GM19395 (cell line): ENCODE measurements at regions not wholly inside any gene's neighbourhood (a gene's known extent, or its start where the extent isn't known, plus 50 kb on each side); places are given as distances from the start of the nearest gene placed in this dataset.
"Not testable (repeated sequence)": the region's sequence is repeated elsewhere in the genome, so short reads cannot be mapped to it uniquely, and the experiment has no call there.

Experiments used
- ATAC-seq: cut with Tn5 transposase; IDR thresholded peaks from one replicate; pipeline ENCODE4 v1.9.1; 2021; ENCODE audit warnings: mild to moderate bottlenecking, moderate library complexity; ENCODE audit not compliant: unreplicated experiment

DNA sequence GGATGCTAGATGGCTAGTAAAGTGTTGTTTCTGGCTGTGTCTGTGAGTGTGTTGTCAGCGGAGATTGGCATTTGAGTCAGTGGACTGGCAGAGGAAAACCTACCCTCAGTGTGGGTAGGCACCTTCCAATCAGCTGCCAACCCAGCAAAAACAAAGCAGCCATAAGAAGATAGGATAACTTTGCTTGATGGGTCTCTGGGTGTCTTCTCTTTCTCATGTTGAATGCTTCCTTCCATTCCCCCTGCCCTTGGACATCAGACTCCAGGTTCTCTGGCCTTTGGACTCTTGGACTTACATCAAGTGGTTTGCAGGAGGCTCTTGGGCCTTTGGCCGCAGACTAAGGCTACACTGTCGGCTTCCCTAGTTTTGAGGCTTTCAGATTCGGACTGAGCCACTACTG, 429.0 kb upstream of the ZNF804A start:
- no peak for ATAC-seq

DNA sequence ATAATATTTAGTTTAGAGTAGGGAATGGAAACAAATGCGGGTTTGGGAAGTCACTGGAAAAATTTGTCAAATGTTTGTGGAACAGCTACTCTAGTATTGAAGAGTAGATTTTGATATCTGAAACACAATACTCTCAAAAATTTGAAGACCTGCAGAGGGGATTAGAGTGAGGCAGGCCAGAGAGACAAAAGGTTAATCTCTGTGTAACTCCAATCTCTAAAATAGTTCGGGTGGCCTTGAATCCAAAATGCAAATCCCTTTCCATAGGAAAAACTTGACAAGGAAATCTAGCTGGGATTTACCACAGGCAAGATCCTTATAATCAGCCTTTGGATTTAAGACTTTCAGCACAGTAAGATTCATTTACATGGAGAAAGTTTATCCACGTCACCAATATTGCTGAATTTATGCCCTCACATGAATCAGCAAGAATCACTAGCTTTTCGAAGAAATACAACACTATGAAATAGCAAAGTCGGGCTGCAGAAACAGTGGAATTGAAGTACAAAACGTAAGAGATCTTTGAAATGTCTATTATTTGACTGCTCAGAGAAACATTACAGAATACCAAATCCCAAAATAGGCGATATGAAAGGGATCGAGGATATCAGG, 423.7 kb upstream of the ZNF804A start:
- ATAC-seq = no peak

- no peak for ATAC-seq
Observed at GRCh38 chr2:184178229-184178628, 420.1 kb upstream of the ZNF804A start.

GRCh38 chr2:184186436-184186835, 411.9 kb upstream of the ZNF804A start:
- ATAC-seq = no peak

DNA sequence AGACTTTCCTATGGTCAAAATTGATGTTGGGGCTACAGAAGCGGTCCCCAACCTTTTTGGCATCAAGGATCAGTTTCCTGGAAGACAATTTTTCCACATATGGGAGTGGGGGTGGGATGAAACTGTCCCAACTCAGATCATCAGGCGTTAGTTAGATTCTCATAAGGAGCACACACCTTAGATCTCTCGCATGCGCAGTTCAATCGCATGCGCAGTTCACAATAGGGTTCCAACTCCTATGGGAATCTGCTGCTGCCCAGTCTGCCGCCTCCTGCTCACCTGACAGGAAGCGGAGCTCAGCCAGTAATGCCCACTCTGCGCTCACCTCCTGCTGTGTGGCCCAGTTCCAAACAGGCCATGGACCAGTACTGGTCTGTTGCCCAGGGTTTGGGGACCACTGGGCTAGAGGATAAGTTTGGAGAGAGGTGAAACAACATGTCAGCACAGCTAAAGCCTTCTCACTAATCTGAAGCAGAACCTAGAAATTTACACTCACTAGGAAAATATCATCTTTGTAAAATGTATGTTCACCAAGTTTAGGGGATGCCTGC, 410.8 kb upstream of the ZNF804A start:
- ATAC-seq = no peak

DNA sequence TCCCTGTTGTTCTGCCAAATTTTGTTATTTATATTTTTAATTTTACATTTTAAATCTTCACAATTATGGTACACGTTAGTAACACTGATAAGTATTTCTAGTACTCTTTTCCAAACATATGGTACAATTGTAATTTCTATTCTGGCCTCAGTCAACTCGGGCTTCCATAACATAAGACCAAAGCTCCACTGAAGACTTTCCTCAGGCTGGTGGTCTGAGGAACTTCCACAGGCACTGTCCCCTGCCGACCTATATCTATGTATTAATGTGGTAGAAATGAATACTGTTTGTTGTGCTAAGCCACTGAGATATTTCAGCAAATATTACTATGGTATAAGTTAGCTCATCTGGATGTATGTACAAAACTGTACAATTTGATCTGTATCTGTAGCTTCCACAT, 407.6 kb upstream of the ZNF804A start:
- ATAC-seq = no peak

GRCh38 chr2:184192649-184193048, 405.7 kb upstream of the ZNF804A start:
- no peak for ATAC-seq

DNA sequence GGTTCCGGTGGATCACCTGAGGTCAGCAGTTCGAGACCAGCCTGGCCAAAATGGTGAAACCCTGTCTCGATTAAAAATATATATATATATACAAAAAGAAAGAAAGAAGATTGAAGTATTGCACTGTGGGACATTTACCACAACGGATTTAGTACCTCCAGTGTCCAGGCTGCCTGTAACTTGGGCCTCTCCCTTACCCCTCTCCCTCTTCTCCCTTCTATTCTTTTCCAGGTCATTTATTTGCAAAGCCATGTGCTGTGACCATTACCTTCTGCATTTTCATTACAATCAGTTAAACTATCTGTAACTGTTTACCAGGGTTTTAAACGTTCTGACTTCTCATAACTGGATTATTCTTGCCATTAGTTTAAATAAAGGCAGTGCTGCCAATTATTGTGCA, 400.9 kb upstream of the ZNF804A start:
- ATAC-seq = no peak

GRCh38 chr2:184198791-184199190, 399.5 kb upstream of the ZNF804A start:
- not testable (repeated sequence) for ATAC-seq

- no peak for ATAC-seq
Observed at GRCh38 chr2:184199274-184199673, 399.1 kb upstream of the ZNF804A start.

- no peak for ATAC-seq
Observed at GRCh38 chr2:184201246-184201645, 397.1 kb upstream of the ZNF804A start.

DNA sequence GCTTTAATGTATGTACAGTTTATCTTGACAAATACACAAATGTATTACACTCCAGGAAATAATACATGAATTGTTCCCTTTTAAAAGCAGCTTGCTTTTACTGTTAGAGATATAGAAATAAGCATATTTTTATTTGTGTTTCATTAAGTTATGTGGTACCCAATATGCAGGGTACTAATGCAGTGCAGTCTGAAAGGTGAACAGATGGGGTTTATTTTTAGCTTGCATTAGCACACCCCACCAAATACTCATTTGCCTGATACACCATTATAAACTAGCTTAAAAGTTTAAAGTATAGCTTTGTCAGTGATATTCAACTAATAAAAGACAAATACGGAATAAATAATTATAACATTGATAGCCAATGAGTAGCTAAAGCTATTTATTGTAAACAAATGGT, 394.7 kb upstream of the ZNF804A start:
- ATAC-seq = no peak

DNA sequence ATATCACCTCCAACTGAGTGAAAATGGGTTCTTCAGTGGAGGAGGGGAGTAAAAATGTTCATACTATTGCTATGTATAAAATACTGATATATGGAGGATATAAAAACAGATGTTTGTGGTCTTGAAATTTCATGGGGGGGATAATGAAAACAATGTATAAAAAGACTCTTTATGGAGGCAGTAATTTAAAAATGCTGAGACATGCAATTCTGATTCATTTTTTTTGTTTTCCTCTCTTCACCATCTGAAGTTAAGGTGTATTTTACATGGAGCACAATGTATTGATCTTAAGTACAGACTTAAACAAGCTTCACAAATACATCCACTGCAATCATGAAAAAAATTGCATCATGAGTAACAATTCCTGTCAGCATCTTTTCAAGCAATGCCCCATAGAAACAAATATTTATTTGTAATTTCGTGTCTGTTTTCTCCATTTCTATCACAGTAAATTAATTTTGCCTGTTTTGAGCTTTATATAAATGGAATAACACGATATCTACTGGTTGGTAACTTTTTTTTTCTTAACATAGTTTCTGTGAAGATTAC, 393.2 kb upstream of the ZNF804A start:
- no peak for ATAC-seq

DNA sequence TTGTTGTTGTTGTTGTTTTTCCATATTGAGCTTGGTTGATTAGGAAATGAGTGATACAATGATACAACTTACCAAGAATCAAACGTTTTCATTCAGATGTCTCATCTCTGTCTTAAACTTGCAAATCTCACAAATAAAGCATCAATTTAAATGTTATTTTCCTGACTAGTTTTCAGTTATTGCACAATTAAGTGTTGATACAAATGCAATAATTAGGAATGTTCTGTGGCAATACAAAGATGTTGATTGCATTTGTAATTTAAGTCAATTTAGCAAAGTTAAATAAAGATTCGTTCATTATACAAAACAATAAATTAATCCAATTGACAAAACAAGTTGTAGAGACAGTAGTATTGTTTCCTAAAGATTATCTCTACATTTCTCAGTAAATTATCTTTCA, 392.3 kb upstream of the ZNF804A start:
- no peak for ATAC-seq

DNA sequence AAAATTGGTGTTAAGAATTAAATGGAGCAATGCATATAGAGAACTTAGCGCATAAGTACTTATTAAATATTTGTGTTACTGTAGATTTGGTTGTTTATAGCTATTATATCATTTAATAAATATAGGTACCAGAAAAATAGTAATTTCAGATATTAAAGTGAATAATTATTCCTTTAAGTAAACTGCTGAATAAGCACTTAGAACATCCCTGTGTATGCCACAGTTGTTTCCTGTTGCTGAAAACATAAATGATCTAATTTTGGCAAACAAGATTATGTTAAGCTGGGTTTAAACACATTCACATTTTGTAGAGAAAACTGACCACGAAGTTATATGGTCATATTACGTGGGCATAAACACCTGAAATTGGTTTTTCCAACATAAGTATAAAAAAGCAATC, 388.0 kb upstream of the ZNF804A start:
- no peak for ATAC-seq

DNA sequence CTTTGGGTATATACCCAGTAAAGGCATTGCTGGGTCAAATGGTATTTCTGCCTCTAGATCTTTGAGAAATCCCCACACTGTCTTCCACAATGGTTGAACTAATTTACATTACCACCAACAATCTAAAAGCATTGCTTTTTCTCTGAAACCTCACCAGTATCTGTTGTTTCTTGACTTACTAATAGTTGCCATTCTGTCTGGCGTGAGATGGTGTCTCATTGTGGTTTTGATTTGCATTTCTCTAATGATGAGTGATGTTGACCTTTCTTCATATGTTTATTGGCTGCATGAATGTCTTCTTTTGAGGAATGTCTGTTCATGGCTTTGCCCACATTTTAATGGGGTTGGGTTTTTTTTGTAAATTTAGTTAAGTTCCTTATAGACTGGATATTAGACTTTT, 382.6 kb upstream of the ZNF804A start:
- peak; percentile 65 for ATAC-seq

DNA sequence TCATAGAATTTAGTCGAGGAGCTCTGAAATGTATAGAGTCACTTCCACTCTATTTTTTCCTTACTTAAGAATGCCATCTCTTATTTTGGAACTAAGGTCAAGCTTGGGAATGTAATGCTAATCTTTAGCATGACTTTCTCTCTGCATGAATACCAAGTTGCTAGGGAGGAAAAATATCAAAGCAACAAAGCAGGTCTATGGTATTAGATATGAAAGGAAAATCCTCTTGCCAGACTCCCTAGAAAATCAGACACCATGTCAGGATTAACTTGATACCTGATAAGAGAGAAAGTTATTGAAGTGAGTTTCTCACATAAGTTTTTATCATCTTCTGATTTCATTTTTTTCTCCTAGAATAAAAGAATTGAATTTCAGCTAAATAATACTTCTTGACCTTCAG, 341.7 kb upstream of the ZNF804A start:
- ATAC-seq = no peak

DNA sequence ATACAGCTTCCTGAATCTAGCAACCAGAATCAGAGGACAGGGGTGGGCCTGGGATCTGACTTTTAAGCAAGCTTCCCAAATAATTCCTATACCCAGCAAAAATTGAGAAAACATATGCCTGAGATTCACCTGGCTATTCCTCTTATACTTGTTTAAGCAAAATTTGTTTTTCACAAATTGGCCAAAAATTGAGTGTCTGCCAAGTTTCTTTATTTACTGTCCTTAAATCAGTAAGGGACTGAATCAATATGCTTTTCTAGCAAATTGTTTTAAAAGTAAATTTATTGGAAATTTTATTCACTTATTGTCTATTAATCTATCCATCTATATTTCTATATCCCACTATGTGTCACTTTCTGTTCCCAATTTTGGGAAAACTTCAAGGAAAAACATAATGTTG, 337.0 kb upstream of the ZNF804A start:
- ATAC-seq = no peak

DNA sequence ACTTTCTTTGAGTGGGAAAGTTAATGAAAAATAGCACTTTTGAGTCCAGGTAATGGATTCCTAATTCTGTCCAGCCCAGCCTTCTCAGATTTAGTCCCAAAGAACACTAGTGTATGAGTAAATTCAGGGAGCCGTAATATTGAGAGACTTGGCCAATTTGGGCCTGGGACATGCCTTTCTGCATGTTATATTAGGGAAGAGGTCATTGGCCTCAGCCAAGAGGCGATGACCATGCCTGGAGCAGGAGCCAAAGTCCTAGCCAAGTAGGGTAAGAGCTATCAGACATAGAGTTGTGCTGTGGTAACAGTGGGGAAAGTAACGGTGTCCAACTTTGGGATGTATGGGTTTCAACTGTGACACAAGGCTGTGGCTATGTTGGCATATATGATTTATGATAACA, 336.5 kb upstream of the ZNF804A start:
- no peak for ATAC-seq

DNA sequence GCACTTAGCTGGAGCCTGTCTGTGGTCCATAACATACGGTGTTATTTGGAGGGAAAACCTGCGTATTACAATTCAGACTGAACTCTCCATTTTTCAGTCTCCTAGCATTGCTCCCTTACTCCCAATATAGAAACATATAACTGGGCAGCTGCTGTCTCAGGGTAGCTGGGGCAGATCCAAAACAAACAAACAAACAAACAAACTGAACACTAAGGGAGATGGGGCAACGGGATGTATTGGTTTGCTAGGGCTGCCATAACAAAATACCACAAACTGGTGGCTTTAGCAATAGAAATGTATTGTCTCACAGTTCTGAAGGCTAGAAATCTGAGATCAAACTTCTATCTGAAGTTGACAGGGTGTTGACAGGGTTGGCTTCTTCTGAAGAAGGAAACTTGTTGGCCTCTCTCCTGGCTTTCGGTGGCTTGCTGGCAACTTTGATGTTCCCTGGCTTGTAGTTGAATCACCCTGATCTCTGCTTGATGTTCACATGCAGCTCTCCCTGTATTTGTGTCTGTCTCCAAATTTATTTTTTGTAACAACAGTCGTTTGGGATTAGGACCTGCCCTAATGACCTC, 329.3 kb upstream of the ZNF804A start:
- no peak for ATAC-seq

GRCh38 chr2:184270660-184271059, 327.7 kb upstream of the ZNF804A start:
- ATAC-seq = no peak

- no peak for ATAC-seq
Observed at GRCh38 chr2:184272056-184272455, 326.3 kb upstream of the ZNF804A start.

- ATAC-seq = no peak
Observed at GRCh38 chr2:184294831-184295230, 303.5 kb upstream of the ZNF804A start.
